Activated naive CD8-positive, alpha-beta T cell treated with anti-CD3 and anti-CD28 coated beads for 36 hours (primary cell): ENCODE measurements at regions not wholly inside any gene's neighbourhood (a gene's known extent, or its start where the extent isn't known, plus 50 kb on each side); places are given as distances from the start of the nearest gene placed in this dataset.
"Not testable (repeated sequence)": the region's sequence is repeated elsewhere in the genome, so short reads cannot be mapped to it uniquely, and the experiment has no call there.

Experiments
- DNase-seq: peaks from one replicate; pipeline ENCODE4 v3.0.0; 2021
- H3K27ac Mint-ChIP-seq: one replicate; pipeline ENCODE4 v1.8.0; 2022; ENCODE audit warnings: mild to moderate bottlenecking, moderate library complexity, mixed read lengths
- H3K27me3 Mint-ChIP-seq: one replicate; pipeline ENCODE4 v1.8.0; 2022; ENCODE audit warnings: mild to moderate bottlenecking, mixed read lengths
- H3K36me3 Mint-ChIP-seq: one replicate; pipeline ENCODE4 v1.8.0; 2021; ENCODE audit warnings: mild to moderate bottlenecking, mixed read lengths
- H3K4me1 Mint-ChIP-seq: one replicate; pipeline ENCODE4 v1.8.0; 2021; ENCODE audit warnings: mixed read lengths
- H3K4me3 Mint-ChIP-seq: one replicate; pipeline ENCODE4 v1.8.0; 2022; ENCODE audit warnings: mild to moderate bottlenecking, moderate library complexity, mixed read lengths
- H3K9me3 Mint-ChIP-seq: one replicate; pipeline ENCODE4 v1.8.0; 2022; ENCODE audit warnings: mixed read lengths

DNA sequence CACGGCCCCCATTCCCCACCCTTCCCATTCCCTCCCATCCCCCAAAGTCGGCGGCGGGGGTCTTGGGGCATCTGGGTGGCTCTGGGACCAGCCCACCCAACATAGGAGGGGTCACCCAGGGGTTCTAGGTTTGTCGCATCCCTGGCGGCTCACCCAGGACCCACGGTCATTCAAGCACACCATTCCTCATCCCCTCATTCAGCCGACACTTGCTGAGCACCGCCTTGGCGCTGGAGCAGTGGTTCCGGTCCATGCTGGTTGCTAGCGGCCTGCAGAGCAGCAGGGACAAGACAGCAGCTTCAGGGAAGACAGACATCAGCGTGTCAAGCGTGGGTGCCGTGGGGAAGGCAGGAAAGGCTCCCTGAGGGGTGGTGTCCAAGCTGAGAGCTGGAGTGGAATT is 50.5 kb upstream of the OTOS start:
- no peak overlapping the region for H3K4me3 Mint-ChIP-seq
- no peaks in the 10 kb centered on the region for H3K4me1 Mint-ChIP-seq
- no peak for DNase-seq
- H3K36me3 Mint-ChIP-seq, result no peaks in the 10 kb centered on the region
- H3K27me3 Mint-ChIP-seq, result peaks cover 25% of the 10 kb centered on the region
- no peak overlapping the region for H3K27ac Mint-ChIP-seq
- H3K9me3 Mint-ChIP-seq, result peaks cover 9% of the 10 kb centered on the region

DNA sequence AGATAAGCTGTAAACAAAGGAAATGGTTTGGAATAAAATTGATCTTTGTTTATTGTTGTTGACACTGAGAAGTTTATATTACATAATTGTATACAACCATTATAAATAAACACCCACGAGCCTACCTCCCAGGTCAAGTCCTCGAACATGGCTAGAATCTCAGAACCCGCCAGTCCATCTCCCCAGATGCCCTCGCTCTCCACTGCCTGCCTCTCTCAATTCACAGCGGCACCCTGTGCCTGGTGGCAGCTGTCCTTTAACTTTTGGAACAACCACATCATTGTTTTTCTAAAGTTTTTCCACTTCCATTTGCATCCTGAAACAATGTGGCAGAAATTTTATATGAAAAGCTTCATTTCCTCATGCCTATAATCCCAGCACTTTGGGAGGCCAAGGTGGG is 52.2 kb upstream of the OTOS start:
- Mint-ChIP-seq H3K4me1 (no peaks in the 10 kb centered on the region), H3K27me3 (peaks cover 20% of the 10 kb centered on the region), H3K4me3 (no peak overlapping the region), H3K36me3 (no peaks in the 10 kb centered on the region), H3K9me3 (peaks cover 6% of the 10 kb centered on the region), H3K27ac (no peak overlapping the region)
- no peak for DNase-seq

DNA sequence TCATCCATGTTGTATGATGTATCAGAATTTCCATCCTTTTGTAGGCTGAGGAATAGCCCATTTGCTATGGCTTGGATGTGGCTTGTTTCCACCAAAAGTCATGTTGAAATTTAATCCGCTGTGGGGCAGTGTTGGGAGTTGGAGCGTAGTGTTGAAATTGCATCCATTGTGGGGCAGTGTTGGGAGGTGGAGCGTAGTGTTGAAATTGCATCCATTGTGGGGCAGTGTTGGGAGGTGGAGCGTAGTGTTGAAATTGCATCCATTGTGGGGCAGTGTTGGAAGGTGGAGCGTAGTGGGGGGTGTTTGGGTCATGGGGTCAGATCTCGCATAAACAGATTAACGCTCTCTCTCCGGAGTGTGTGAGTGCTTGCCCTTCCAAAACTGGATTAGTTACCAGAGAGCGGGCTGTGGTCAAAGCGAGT is 53.9 kb upstream of the OTOS start:
- peaks cover 20% of the 10 kb centered on the region for H3K27me3 Mint-ChIP-seq
- H3K4me3 Mint-ChIP-seq, DNase-seq, H3K4me1 Mint-ChIP-seq, H3K27ac Mint-ChIP-seq, H3K9me3 Mint-ChIP-seq, H3K36me3 Mint-ChIP-seq: not testable (repeated sequence)

DNA sequence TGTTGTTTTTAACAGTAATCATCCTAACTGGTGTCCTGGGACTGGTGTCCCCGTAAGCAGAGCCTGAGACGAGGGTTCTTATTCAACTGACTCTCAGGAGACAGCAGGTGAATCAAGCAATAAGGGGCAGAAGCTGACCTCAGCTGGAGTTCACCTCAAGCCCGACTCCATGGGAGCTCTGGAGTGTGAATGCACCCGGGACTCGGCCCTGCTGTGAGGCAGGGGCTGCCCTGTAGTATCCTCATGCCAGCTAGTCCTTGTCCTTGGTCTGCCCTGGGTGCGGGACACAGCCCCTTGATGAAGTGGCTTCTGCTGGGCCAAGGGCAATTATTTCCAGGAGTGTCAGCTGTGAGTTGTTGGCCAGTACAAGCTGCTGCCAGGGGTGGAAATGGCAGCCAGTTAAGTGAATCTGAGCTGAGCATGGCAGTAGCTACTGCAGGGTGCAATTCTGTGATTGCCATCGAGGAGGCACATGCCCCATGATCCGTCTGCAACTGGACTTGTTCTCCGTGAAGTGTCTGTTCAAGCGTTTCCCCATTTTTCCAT is 54.9 kb upstream of the OTOS start:
- DNase-seq, result no peak
- Mint-ChIP-seq H3K27ac (no peak overlapping the region), H3K27me3 (peaks cover 17% of the 10 kb centered on the region), H3K4me3 (no peak overlapping the region), H3K4me1 (no peaks in the 10 kb centered on the region), H3K36me3 (no peaks in the 10 kb centered on the region), H3K9me3 (no peaks in the 10 kb centered on the region)

DNA sequence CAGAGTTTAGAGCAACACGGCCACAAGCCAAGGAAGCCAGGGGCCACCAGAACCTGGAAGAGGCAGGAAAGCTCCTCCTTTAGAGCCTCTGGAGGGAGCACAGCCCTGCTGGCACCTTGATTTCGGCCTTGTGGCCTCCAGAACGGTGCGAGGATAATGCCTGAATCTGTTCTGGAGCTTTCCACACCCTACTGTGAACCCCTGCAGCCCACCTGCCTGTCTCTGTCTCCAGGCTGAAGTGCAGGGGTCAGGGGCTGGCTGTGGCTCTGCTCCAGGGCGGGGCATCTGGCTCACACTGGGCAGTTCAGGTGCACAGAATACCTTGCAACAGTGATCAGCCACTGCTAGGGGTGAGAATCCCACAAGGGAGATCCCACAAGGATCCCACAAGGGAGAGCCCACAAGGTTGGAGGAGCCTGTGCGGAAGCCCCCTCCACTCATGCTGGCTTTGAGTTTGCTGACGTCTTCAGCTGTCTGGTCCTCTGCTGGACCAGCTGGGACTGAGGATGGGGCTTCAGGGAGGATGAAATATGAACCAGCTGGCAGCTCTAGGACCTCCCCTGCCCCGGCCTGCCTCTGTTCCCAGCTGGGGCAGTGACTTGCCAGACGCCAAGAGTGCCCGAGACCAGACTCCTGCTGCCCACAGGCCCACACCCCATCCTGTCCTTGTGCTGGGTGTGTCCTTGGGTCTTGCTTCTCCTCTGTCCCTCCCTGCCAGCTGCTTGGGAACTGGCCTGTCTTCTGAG is 56.4 kb upstream of the OTOS start:
- Mint-ChIP-seq H3K27ac (no peak overlapping the region), H3K27me3 (peaks cover 21% of the 10 kb centered on the region), H3K36me3 (no peaks in the 10 kb centered on the region), H3K9me3 (no peaks in the 10 kb centered on the region), H3K4me3 (no peak overlapping the region), H3K4me1 (no peaks in the 10 kb centered on the region)
- no peak for DNase-seq

DNA sequence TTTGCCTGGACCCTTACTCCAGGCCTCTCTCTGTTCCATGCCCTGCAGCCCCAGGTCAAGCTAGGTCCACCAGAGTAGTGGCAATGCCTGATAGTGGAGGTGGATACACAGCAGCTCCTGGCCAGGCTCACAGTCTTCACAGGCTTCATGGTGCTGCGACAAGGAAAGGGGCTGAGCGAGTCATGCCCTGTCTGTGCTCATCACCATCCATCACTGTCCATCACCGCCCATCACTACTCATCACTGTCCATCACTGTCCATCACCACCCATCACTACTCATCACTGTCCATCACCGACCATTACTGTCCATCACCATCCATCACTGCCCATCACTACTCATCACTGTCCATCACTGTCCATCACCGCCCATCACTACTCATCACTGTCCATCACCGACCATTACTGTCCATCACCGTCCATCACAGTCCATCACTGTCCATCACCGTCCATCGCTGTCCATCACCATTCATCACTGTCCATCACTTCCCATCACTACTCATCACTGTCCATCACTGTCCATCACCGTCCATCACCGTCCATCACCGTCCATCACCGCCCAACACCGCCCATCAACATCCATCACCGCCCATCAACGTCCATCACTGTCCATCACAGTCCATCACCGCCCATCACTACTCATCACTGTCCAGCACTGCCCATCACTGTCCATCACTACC is 57.1 kb upstream of the OTOS start:
- H3K9me3 Mint-ChIP-seq, result no peaks in the 10 kb centered on the region
- H3K4me3 Mint-ChIP-seq, result no peak overlapping the region
- no peak for DNase-seq
- no peak overlapping the region for H3K27ac Mint-ChIP-seq
- H3K36me3 Mint-ChIP-seq, result no peaks in the 10 kb centered on the region
- H3K27me3 Mint-ChIP-seq, result peaks cover 18% of the 10 kb centered on the region
- H3K4me1 Mint-ChIP-seq, result no peaks in the 10 kb centered on the region

DNA sequence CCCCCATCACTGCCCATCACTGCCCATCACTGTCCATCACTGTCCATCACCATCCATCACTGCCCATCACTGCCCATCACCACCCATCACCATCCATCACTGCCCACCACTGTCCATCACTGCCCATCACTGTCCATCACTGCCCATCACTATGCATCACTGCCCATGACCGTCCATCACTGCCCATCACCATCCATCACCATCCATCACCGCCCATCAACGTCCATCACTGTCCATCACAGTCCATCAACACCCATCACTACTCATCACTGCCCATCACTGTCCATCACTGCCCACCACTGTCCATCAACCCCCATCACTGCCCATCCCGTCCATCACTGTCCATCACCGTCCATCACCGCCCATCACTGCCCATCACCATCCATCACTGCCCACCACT is 57.8 kb upstream of the OTOS start:
- Mint-ChIP-seq H3K9me3 (no peaks in the 10 kb centered on the region), H3K4me3 (no peak overlapping the region), H3K36me3 (no peaks in the 10 kb centered on the region), H3K27ac (no peak overlapping the region), H3K27me3 (peaks cover 22% of the 10 kb centered on the region), H3K4me1 (no peaks in the 10 kb centered on the region)
- DNase-seq, result no peak

DNA sequence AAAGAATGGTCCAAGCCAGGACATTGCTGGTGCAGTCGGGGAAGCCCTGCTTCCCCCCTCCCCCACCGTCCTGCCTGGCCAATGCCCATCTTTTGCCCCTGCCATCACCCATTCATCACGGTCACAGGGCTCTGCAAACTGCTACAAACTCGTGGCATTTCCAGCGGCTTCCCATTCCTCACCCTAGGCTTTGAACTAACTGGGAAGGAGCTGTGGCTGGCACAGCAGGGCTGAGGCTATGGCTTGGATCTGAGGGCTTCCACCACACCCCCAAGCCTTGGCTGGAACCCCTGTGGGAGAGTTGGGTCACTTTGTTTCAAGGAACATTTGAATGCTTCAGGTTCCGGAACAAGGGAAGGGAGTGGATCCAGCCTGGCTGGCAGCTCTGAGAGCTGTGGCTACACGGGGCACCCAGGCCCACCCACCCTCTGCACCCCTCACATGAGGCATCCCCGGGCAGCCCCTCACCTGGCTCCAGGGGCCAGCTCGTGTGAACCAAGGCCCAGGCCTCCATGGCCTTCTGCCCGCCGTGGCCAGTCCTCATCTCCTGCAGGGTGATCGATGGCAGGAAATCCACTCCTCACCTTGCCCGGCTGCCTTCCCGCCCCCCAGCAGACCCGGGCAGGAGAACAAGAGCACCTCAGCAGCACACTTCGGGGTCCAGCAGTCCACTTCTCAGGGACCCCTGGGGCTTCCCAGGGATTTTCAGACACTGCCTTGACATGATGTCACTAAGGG is 58.8 kb upstream of the OTOS start:
- Mint-ChIP-seq H3K4me3 (no peak overlapping the region), H3K36me3 (no peaks in the 10 kb centered on the region), H3K4me1 (no peaks in the 10 kb centered on the region)

DNA sequence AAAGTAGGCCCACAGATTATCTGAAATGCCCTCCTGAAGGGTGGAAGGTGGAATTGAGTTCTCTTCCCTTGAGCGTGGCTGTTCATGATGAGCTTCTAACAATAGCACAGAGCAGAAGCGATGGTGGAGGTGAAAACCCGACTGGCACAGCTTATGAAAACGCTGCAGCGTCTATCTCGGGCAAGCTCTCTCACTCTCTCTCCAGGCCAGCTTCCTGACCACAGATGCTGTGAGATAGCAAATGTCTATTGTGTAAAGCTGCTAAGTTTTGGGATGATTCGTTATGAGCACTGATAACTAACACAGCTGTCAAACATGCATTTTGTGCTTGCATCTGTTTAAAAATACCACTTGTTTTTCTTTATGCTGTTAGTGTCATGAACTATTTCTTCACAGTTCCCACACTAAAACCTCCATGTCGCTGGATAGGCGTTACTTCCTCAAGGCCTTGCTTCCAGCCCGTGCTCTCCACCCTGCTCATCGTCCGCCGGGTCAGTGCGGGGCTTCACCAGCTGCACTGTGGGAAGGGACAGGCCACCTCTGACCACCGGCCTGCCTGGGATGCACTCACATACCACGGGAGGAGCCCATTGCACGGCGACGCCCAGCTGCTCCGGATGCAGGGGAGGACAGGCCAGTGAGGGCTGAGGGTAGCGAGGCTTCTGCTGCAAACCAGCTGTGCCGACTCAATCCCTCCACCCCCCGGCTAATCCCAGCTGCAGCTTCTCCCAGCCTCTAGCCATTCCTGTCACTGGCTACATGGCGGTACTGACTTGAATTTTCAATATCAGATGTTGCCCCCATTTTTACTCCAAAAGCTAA is 60.0 kb upstream of the OTOS start:
- H3K4me1 Mint-ChIP-seq, result peaks cover 6% of the 10 kb centered on the region
- no peak for DNase-seq
- no peak overlapping the region for H3K4me3 Mint-ChIP-seq
- H3K27me3 Mint-ChIP-seq, result peaks cover 29% of the 10 kb centered on the region
- no peaks in the 10 kb centered on the region for H3K9me3 Mint-ChIP-seq
- H3K36me3 Mint-ChIP-seq, result no peaks in the 10 kb centered on the region
- H3K27ac Mint-ChIP-seq, result no peak overlapping the region

More for the DNA sequence above, 58.8 kb upstream of the OTOS start:
- Mint-ChIP-seq H3K9me3 (no peaks in the 10 kb centered on the region), H3K27ac (no peak overlapping the region), H3K27me3 (peaks cover 24% of the 10 kb centered on the region)
- no peak for DNase-seq

DNA sequence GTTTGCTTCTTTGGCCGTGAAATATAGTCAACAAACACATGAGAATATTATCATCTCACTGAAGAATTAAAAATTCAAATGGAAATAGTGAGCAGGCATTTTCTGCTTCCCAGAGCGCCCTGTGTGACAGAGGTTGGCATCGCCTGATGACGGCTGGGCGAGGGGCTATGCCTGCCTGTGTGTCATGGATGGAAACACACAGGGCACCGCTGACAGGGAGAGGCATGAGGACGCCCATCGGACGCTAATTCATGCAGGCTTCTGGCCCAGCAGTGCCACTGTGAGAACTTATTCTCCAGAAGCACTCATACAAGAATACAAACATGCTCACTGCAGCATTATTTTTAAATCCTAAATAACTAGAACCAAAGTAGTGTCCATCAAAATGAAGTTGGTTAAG is 61.4 kb upstream of the OTOS start:
- Mint-ChIP-seq H3K27me3 (peaks cover 31% of the 10 kb centered on the region), H3K4me3 (no peak overlapping the region), H3K4me1 (peaks cover 7% of the 10 kb centered on the region), H3K9me3 (peaks cover 1% of the 10 kb centered on the region), H3K36me3 (peaks cover 3% of the 10 kb centered on the region), H3K27ac (no peak overlapping the region)
- DNase-seq, result no peak

DNA sequence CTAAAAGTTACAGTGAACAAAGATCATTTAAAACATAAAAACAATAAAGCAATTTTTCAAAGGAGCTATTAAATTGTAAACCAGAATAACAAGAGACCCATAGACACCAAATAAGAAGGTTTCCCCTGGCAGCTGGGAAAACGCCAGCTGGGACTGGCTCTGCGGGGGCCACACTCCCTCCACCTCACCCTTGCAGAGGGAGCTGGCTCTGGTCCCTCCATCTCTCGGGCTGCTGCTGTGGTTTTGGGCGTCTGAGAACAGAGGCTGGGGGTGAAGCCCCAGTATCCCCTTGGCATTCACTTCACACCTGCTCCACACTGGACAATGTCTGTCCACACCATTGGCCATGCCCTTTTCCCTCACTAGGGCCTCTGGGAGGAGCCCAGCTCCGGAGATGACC is 62.1 kb upstream of the OTOS start:
- Mint-ChIP-seq H3K9me3 (peaks cover 1% of the 10 kb centered on the region), H3K36me3 (peaks cover 3% of the 10 kb centered on the region), H3K27ac (no peak overlapping the region), H3K4me1 (peaks cover 7% of the 10 kb centered on the region), H3K27me3 (peaks cover 31% of the 10 kb centered on the region), H3K4me3 (no peak overlapping the region)
- no peak for DNase-seq

DNA sequence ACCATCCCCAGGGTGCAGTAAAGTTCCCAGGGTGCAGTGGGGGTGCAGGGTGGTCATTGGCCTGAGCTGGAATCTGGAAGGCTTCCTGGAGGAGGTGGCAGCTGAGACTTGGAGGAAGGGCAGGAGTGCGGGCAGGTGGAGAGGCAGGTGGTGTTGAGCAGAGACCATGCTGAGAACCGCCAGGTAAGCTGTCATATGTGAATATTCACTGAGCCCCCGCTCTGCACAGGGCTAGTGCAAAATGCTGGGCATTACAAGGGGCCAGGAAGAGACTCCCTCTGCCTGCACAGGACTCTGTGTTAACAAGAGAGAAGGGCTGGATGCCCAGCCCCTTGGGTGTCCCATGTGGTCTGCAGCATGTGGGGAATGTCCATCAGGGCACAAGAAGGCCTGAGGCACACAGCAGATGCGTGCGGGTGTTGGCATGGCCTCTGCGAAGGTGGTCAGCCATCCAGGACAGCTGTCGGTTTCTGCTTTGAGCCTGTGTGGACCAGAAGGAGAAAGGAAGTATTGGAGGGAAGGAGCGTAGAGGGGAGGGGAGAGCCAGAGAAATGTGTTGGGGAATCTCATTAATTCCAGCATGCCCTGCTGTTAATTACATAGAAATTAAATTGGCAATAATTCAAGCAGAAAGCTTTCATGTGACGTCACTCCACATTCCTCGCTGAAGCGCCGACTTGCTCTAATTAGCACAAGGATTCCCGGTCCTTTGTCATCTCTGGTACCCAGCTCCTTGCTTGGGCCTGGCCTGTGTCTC is 62.8 kb upstream of the OTOS start:
- Mint-ChIP-seq H3K9me3 (peaks cover 1% of the 10 kb centered on the region), H3K27me3 (peaks cover 31% of the 10 kb centered on the region), H3K4me1 (peaks cover 7% of the 10 kb centered on the region), H3K36me3 (peaks cover 3% of the 10 kb centered on the region), H3K27ac (no peak overlapping the region), H3K4me3 (no peak overlapping the region)
- no peak for DNase-seq

DNA sequence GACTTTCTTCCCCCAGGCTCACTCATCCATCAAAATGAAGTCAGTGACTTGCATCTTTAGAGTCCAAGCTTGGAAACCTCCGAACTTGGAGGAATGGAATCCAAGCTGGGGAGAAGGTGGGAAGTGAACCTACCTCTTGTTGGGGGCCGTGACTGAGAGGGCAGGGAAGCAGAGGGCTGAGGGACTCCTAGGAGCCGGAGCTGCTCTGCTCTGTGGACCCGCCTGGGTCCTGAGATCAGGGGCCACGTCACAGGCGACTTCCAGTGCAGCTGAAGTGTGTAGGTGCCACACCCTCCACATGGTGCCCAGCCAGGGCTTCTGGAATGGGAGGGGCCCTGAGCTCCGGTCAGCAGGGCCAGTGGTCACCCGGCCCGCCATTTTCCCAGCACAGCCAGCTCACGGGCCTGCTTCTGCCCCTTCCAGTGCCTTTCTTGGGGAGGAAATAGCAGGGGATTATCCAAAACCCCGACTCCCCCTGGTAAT is 63.4 kb upstream of the OTOS start:
- H3K36me3 Mint-ChIP-seq, result peaks cover 3% of the 10 kb centered on the region

More for the DNA sequence above, 63.4 kb upstream of the OTOS start:
- peaks cover 31% of the 10 kb centered on the region for H3K27me3 Mint-ChIP-seq
- DNase-seq, result no peak
- H3K27ac Mint-ChIP-seq, result no peak overlapping the region
- peaks cover 1% of the 10 kb centered on the region for H3K9me3 Mint-ChIP-seq
- H3K4me3 Mint-ChIP-seq, result no peak overlapping the region
- peaks cover 7% of the 10 kb centered on the region for H3K4me1 Mint-ChIP-seq
